Mesenchymal stem cell (in vitro differentiated cells and primary cell): ENCODE measurements at regions not wholly inside any gene's neighbourhood (a gene's known extent, or its start where the extent isn't known, plus 50 kb on each side); places are given as distances from the start of the nearest gene placed in this dataset.
"Not testable (repeated sequence)": the region's sequence is repeated elsewhere in the genome, so short reads cannot be mapped to it uniquely, and the experiment has no call there.

Experiments used
- DNase-seq: peaks from one replicate; pipeline ENCODE4 v3.0.0-alpha.2; 2013
- H2AFZ ChIP-seq: one replicate; pipeline ENCODE4 v1.6.1; 2013; ENCODE audit warnings: low read depth, mild to moderate bottlenecking, control low read depth, inconsistent platforms, low read length, moderate library complexity
- H2AK5ac ChIP-seq: 2 replicates; pipeline ENCODE4 v1.6.1; 2013; ENCODE audit warnings: low read length, moderate library complexity, mild to moderate bottlenecking, inconsistent platforms; ENCODE audit not compliant: severe bottlenecking
- H2BK120ac ChIP-seq: one replicate; pipeline ENCODE4 v1.6.1; 2013; ENCODE audit warnings: low read depth, mild to moderate bottlenecking, inconsistent platforms, low read length, moderate library complexity
- H2BK12ac ChIP-seq, 2 experiments: one replicate each; pipeline ENCODE4 v1.6.1; 2013; ENCODE audit warnings: inconsistent platforms in 2 of 2, low read length in 2 of 2, mild to moderate bottlenecking in 2 of 2, moderate library complexity in 2 of 2, control low read depth in 1 of 2
- H2BK15ac ChIP-seq: one replicate; pipeline ENCODE4 v1.6.1; 2013; ENCODE audit warnings: mild to moderate bottlenecking, low read depth, inconsistent platforms; ENCODE audit not compliant: poor library complexity, severe bottlenecking
- H2BK5ac ChIP-seq: 2 replicates; pipeline ENCODE4 v1.6.1; 2013; ENCODE audit warnings: low read depth, mild to moderate bottlenecking, low read length, control low read depth, inconsistent platforms; ENCODE audit not compliant: poor library complexity, severe bottlenecking
- H3K14ac ChIP-seq, 2 experiments: one replicate each; pipeline ENCODE4 v1.6.1; 2013; ENCODE audit warnings: inconsistent platforms in 2 of 2, low read length in 2 of 2, control low read depth in 1 of 2, mild to moderate bottlenecking in 1 of 2, moderate library complexity in 1 of 2
- H3K18ac ChIP-seq, 2 experiments: one replicate each; pipeline ENCODE4 v1.6.1; 2013; ENCODE audit warnings: inconsistent platforms in 2 of 2, low read length in 2 of 2, control low read depth in 1 of 2, low read depth in 1 of 2, mild to moderate bottlenecking in 1 of 2
- H3K23ac ChIP-seq, 2 experiments: one replicate each; pipeline ENCODE4 v1.6.1; 2013; ENCODE audit warnings: inconsistent platforms in 2 of 2, low read length in 2 of 2, mild to moderate bottlenecking in 2 of 2, moderate library complexity in 2 of 2, control low read depth in 1 of 2
- H3K27ac ChIP-seq: 2 replicates; pipeline ENCODE4 v1.5.1; 2013; ENCODE audit warnings: mild to moderate bottlenecking, moderate library complexity, low read length, control low read depth, inconsistent platforms; ENCODE audit not compliant: poor library complexity, severe bottlenecking
- H3K27me3 ChIP-seq, 2 experiments: 2 replicates each; pipeline versions ENCODE4 v1.6.1 to v1.7.0; 2013; ENCODE audit warnings: low read length in 2 of 2, mild to moderate bottlenecking in 2 of 2, moderate library complexity in 2 of 2, control low read depth in 1 of 2, inconsistent platforms in 1 of 2; ENCODE audit not compliant: control insufficient read depth in 1 of 2, insufficient read depth in 1 of 2
- H3K36me3 ChIP-seq, 2 experiments: 2 replicates each; pipeline versions ENCODE4 v1.6.1 to v1.7.0; 2013; ENCODE audit warnings: low read length in 2 of 2, control low read depth in 1 of 2, inconsistent platforms in 1 of 2, low read depth in 1 of 2, mild to moderate bottlenecking in 1 of 2; ENCODE audit not compliant: insufficient read depth in 2 of 2, control insufficient read depth in 1 of 2
- H3K4ac ChIP-seq, 2 experiments: one replicate each; pipeline ENCODE4 v1.6.1; 2013; ENCODE audit warnings: inconsistent platforms in 2 of 2, low read length in 2 of 2, mild to moderate bottlenecking in 2 of 2, moderate library complexity in 2 of 2, control low read depth in 1 of 2, low read depth in 1 of 2
- H3K4me1 ChIP-seq: 2 replicates; pipeline ENCODE4 v1.6.1; 2013; ENCODE audit warnings: low read depth, low read length, control low read depth; ENCODE audit not compliant: control insufficient read depth, insufficient read depth
- H3K4me2 ChIP-seq: 2 replicates; pipeline ENCODE4 v1.6.1; 2013; ENCODE audit warnings: low read length, mild to moderate bottlenecking, inconsistent platforms; ENCODE audit not compliant: poor library complexity, severe bottlenecking
- H3K4me3 ChIP-seq, 2 experiments: 2 replicates each; pipeline versions ENCODE4 v1.5.1 to v1.7.0; 2013; ENCODE audit warnings: low read length in 2 of 2, mild to moderate bottlenecking in 2 of 2, control low read depth in 1 of 2, low read depth in 1 of 2; ENCODE audit not compliant: insufficient read depth in 1 of 2
- H3K79me1 ChIP-seq: replicated peaks from 2 replicates; pipeline ENCODE4 v1.6.1; 2013; ENCODE audit warnings: mild to moderate bottlenecking, control low read depth, low read length, inconsistent platforms; ENCODE audit not compliant: poor library complexity, severe bottlenecking
- H3K9ac ChIP-seq: 2 replicates; pipeline ENCODE4 v1.7.0; 2013; ENCODE audit warnings: mild to moderate bottlenecking, low read length, moderate library complexity
- H3K9me3 ChIP-seq: 2 replicates; pipeline ENCODE4 v1.7.0; 2013; ENCODE audit warnings: mild to moderate bottlenecking, low read length; ENCODE audit not compliant: control insufficient read depth
- H4K8ac ChIP-seq: one replicate; pipeline ENCODE4 v1.6.1; 2013; ENCODE audit warnings: inconsistent platforms, mild to moderate bottlenecking, low read length, moderate library complexity
- H4K91ac ChIP-seq: one replicate; pipeline ENCODE4 v1.6.1; 2013; ENCODE audit warnings: mild to moderate bottlenecking, low read length, inconsistent platforms
- WGBS: methylation state at CpG from one replicate; pipeline ENCODE4 v1.1.7; 2013; ENCODE audit warnings: mixed read lengths; 5-methylcytosine and 5-hydroxymethylcytosine counted together

- peak overlapping the region; percentile 66 for H2BK120ac ChIP-seq
- no peak overlapping the region for H3K4me2 ChIP-seq
- peak overlapping the region in 1 of 2 experiments; percentile 89 for H2BK12ac ChIP-seq
- H3K27ac ChIP-seq = no peak overlapping the region
- H3K23ac ChIP-seq = no peak overlapping the region
- no peak overlapping the region for H3K9ac ChIP-seq
- H4K91ac ChIP-seq = no peak overlapping the region
- no peak overlapping the region for H2BK5ac ChIP-seq
- peak overlapping the region; percentile 73 for H4K8ac ChIP-seq
- 87% methylated on average over 7 of the region's 7 CpGs for WGBS
- H3K36me3 ChIP-seq = peaks cover 0 to 3% of the 10 kb centered on the region in 2 experiments
- H3K9me3 ChIP-seq = no peaks in the 10 kb centered on the region
- peak overlapping the region; percentile 54 to 59 for H3K18ac ChIP-seq
- peak overlapping the region in 1 of 2 experiments; percentile 60 for H3K4ac ChIP-seq
- no peaks in the 10 kb centered on the region for H3K79me1 ChIP-seq
- H2AFZ ChIP-seq = no peak overlapping the region
- no peak for DNase-seq
- H3K14ac ChIP-seq = peak overlapping the region in 1 of 2 experiments; percentile 61
- no peaks in the 10 kb centered on the region for H3K27me3 ChIP-seq
- H2BK15ac ChIP-seq = peak overlapping the region; percentile 44
- peaks cover 38% of the 10 kb centered on the region for H3K4me1 ChIP-seq
- no peak overlapping the region for H3K4me3 ChIP-seq
- H2AK5ac ChIP-seq = peak overlapping the region; percentile 55
These were observed 56.9 kb upstream of the CHST15 start for GRCh38 chr10:124150189-124150806.

- 85% methylated on average over 15 of the region's 17 CpGs for WGBS
- no peak for DNase-seq
- H3K36me3 ChIP-seq = peaks cover 0 to under 1% of the 10 kb centered on the region in 2 experiments
These were observed 56.0 kb upstream of the CHST15 start for GRCh38 chr10:124149189-124150042.

GRCh38 chr10:124148509-124149188 is 55.3 kb upstream of the CHST15 start:
- H2AK5ac ChIP-seq = peak overlapping the region; percentile 12
- not testable (repeated sequence) for H3K14ac ChIP-seq, H3K9me3 ChIP-seq, H3K9ac ChIP-seq, H3K4me2 ChIP-seq, H3K4me3 ChIP-seq, H4K91ac ChIP-seq, H2BK15ac ChIP-seq, H2BK5ac ChIP-seq, H4K8ac ChIP-seq, H3K36me3 ChIP-seq, H2BK120ac ChIP-seq, H3K27ac ChIP-seq, H2AFZ ChIP-seq, H3K79me1 ChIP-seq, H2BK12ac ChIP-seq, H3K23ac ChIP-seq, H3K4ac ChIP-seq, H3K27me3 ChIP-seq
- DNase-seq = peak; percentile 57
- peaks cover 23% of the 10 kb centered on the region for H3K4me1 ChIP-seq
- 75% methylated on average over 7 of the region's 7 CpGs for WGBS
- peak overlapping the region in 1 of 2 experiments; percentile 0 for H3K18ac ChIP-seq

More at GRCh38 chr10:124149189-124150042, 56.0 kb upstream of the CHST15 start:
- peak overlapping the region; percentile 12 for H2AK5ac ChIP-seq
- H3K4me3 ChIP-seq = no peak overlapping the region
- no peak overlapping the region for H4K91ac ChIP-seq
- peak overlapping the region in 1 of 2 experiments; percentile 75 for H2BK12ac ChIP-seq
- H4K8ac ChIP-seq = no peak overlapping the region
- H3K27ac ChIP-seq = no peak overlapping the region
- no peak overlapping the region for H2AFZ ChIP-seq
- no peak overlapping the region for H3K14ac ChIP-seq
- H3K4me2 ChIP-seq = no peak overlapping the region
- H2BK15ac ChIP-seq = no peak overlapping the region
- no peak overlapping the region for H2BK120ac ChIP-seq
- no peak overlapping the region for H3K23ac ChIP-seq
- no peak overlapping the region for H3K18ac ChIP-seq
- H2BK5ac ChIP-seq = no peak overlapping the region
- H3K4me1 ChIP-seq = peaks cover 29% of the 10 kb centered on the region
- H3K9me3 ChIP-seq = no peaks in the 10 kb centered on the region
- H3K79me1 ChIP-seq = no peaks in the 10 kb centered on the region
- no peak overlapping the region for H3K9ac ChIP-seq
- no peaks in the 10 kb centered on the region for H3K27me3 ChIP-seq
- H3K4ac ChIP-seq = no peak overlapping the region

GRCh38 chr10:124146483-124146882 is 53.1 kb upstream of the CHST15 start:
- H3K14ac ChIP-seq = no peak overlapping the region
- H3K9me3 ChIP-seq = no peaks in the 10 kb centered on the region
- H3K27me3 ChIP-seq = no peaks in the 10 kb centered on the region
- H3K4ac ChIP-seq = no peak overlapping the region
- peak overlapping the region in 1 of 2 experiments; percentile 2 for H2BK12ac ChIP-seq
- no peak overlapping the region for H4K8ac ChIP-seq
- no peak overlapping the region for H2BK15ac ChIP-seq
- no peaks in the 10 kb centered on the region for H3K36me3 ChIP-seq
- H2BK120ac ChIP-seq = no peak overlapping the region
- no peak overlapping the region for H3K4me2 ChIP-seq
- no peak overlapping the region for H2BK5ac ChIP-seq
- H3K4me3 ChIP-seq = no peak overlapping the region
- no peak for DNase-seq
- H3K9ac ChIP-seq = no peak overlapping the region
- peak overlapping the region in 1 of 2 experiments; percentile 37 for H3K18ac ChIP-seq
- no peak overlapping the region for H2AFZ ChIP-seq
- WGBS = 97% methylated on average over 3 of the region's 3 CpGs
- H3K27ac ChIP-seq = no peak overlapping the region
- H4K91ac ChIP-seq = no peak overlapping the region
- H3K23ac ChIP-seq = no peak overlapping the region
- no peak overlapping the region for H2AK5ac ChIP-seq
- peaks cover 6% of the 10 kb centered on the region for H3K4me1 ChIP-seq
- H3K79me1 ChIP-seq = no peaks in the 10 kb centered on the region
